Suprapubic skin (tissue), 4 donors: ENCODE measurements at regions not wholly inside any gene's neighbourhood (a gene's known extent, or its start where the extent isn't known, plus 50 kb on each side); places are given as distances from the start of the nearest gene placed in this dataset.

ENCODE experiments used
- DNase-seq, 2 donors: peaks; one replicate each; pipeline ENCODE4 v3.0.0-alpha.2; 2019; ENCODE audit warnings: low spot score in 2 of 2
- H3K27ac ChIP-seq: fragments of 200-600 bp; sonication (generic); one replicate; pipeline ENCODE4 v1.5.1; 2019
- H3K27me3 ChIP-seq: fragments of 200-600 bp; sonication (generic); one replicate; pipeline ENCODE4 v1.5.1; 2019
- H3K36me3 ChIP-seq: fragments of 200-600 bp; sonication (generic); one replicate; pipeline ENCODE4 v1.5.1; 2019
- H3K4me1 ChIP-seq: fragments of 200-600 bp; sonication (generic); one replicate; pipeline ENCODE4 v1.5.1; 2019
- H3K4me3 ChIP-seq: fragments of 200-600 bp; sonication (generic); one replicate; pipeline ENCODE4 v1.5.1; 2019; ENCODE audit warnings: mild to moderate bottlenecking
- H3K9me3 ChIP-seq: fragments of 200-600 bp; sonication (generic); one replicate; pipeline ENCODE4 v1.5.1; 2019
- EP300 ChIP-seq: sonication (generic); formaldehyde crosslinking; IDR thresholded peaks from one replicate; pipeline ENCODE4 v1.6.1; 2017; ENCODE audit warnings: antibody characterized with exemption
- POLR2A ChIP-seq, 2 donors: fragments of 450-650 bp; IDR thresholded peaks; one replicate each; pipeline ENCODE4 v1.6.1; 2017; ENCODE audit warnings: antibody characterized with exemption in 2 of 2, mild to moderate bottlenecking in 2 of 2, moderate library complexity in 2 of 2
- POLR2AphosphoS5 ChIP-seq, 3 donors: sonication (generic); formaldehyde crosslinking; IDR thresholded peaks; one replicate each; pipeline ENCODE4 v1.6.1; 2017; ENCODE audit warnings: antibody characterized with exemption in 3 of 3
- WGBS: methylation state at CpG from one replicate; pipeline ENCODE4 v1.1.5; 2018; 5-methylcytosine and 5-hydroxymethylcytosine counted together
- TF ChIP-seq, protein P1 (sequence below), 2 donors: fragments of 200-600 bp in 1 of 2; fragments of 450-650 bp in 1 of 2; sonication (generic) in 1 of 2; IDR thresholded peaks; one replicate each; pipeline ENCODE4 v1.5.1; 2016 to 2019; ENCODE audit warnings: antibody characterized with exemption in 2 of 2, mild to moderate bottlenecking in 1 of 2, moderate library complexity in 1 of 2

DNA sequence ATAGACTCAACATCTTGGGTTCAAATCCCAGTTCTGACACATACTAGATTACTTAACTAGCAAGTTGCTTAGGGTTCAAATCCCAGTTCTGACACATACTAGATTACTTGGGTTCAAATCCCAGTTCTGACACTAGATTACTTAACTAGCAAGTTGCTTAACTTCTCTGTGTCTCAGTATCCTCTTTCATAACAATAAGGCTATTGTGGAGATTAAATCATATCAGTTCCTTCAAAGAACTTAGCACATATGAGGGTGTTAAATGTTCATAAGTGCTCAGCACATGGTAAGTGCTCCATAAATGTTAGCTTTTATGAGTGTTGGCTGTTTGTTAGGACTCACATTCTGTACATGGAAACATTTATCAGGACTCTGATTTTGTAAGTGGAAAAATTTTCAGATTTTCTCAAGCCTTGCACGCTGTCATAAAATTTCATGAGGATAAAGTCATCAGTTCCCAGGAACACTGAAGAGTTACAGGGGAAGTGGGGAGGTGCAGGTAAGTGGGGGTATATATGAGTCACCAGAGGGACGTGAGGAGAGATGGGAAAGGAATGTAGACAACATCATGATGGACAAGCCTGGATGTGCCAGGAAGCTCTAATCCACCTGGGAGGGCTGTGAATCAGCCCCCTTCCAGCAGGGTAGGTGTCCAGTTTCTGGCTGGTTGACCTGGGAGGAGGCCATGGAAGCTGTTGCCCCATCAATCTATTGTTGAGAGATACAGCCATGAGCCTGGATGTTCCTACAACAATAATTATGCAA, 532.2 kb upstream of the WWC1 start:
- 61% methylated on average over 2 of the region's 2 CpGs for WGBS
- H3K36me3 ChIP-seq, result no peaks in the 10 kb centered on the region
- H3K4me1 ChIP-seq, result no peaks in the 10 kb centered on the region
- H3K4me3 ChIP-seq, result no peak overlapping the region
- DNase-seq, result no peak
- H3K27me3 ChIP-seq, result no peaks in the 10 kb centered on the region
- no peaks in the 10 kb centered on the region for H3K9me3 ChIP-seq
- no peak overlapping the region for H3K27ac ChIP-seq
- TF ChIP-seq POLR2AphosphoS5 (IDR thresholded peaks at IDR 0.05) (no peak), EP300 (no peak), POLR2A (IDR thresholded peaks at IDR 0.05) (no peak)
- TF ChIP-seq, protein P1, sequence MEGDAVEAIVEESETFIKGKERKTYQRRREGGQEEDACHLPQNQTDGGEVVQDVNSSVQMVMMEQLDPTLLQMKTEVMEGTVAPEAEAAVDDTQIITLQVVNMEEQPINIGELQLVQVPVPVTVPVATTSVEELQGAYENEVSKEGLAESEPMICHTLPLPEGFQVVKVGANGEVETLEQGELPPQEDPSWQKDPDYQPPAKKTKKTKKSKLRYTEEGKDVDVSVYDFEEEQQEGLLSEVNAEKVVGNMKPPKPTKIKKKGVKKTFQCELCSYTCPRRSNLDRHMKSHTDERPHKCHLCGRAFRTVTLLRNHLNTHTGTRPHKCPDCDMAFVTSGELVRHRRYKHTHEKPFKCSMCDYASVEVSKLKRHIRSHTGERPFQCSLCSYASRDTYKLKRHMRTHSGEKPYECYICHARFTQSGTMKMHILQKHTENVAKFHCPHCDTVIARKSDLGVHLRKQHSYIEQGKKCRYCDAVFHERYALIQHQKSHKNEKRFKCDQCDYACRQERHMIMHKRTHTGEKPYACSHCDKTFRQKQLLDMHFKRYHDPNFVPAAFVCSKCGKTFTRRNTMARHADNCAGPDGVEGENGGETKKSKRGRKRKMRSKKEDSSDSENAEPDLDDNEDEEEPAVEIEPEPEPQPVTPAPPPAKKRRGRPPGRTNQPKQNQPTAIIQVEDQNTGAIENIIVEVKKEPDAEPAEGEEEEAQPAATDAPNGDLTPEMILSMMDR (IDR thresholded peaks at IDR 0.05), result no peak

DNA sequence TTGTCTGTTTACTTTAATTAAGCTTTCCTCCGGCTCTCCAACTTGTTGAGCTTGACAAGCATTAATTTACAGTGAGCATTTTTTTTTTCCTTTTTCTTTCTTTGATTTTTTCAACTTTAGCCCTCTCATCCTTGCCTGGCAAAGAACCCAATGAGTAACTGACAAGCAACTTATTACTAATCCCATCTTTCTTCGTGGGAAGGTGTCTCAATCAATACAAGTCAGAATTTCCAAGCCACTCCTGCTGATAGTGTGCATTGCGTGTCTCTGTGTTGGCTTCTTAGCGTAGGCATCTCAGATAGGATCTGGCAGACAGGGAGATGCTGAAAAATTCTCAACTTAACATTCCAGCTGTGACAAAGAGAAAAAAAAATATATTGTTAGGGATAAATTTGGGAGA, 527.7 kb upstream of the WWC1 start:
- TF ChIP-seq POLR2AphosphoS5 (IDR thresholded peaks at IDR 0.05) (no peak), POLR2A (IDR thresholded peaks at IDR 0.05) (no peak), EP300 (no peak)
- TF ChIP-seq, protein P1 (IDR thresholded peaks at IDR 0.05), result no peak
- Histone ChIP-seq H3K36me3 (no peaks in the 10 kb centered on the region), H3K27ac (no peak overlapping the region), H3K4me3 (no peak overlapping the region), H3K27me3 (no peaks in the 10 kb centered on the region), H3K9me3 (no peaks in the 10 kb centered on the region), H3K4me1 (no peaks in the 10 kb centered on the region)
- DNase-seq, result no peak
- 70% methylated on average over 4 of the region's 4 CpGs for WGBS

DNA sequence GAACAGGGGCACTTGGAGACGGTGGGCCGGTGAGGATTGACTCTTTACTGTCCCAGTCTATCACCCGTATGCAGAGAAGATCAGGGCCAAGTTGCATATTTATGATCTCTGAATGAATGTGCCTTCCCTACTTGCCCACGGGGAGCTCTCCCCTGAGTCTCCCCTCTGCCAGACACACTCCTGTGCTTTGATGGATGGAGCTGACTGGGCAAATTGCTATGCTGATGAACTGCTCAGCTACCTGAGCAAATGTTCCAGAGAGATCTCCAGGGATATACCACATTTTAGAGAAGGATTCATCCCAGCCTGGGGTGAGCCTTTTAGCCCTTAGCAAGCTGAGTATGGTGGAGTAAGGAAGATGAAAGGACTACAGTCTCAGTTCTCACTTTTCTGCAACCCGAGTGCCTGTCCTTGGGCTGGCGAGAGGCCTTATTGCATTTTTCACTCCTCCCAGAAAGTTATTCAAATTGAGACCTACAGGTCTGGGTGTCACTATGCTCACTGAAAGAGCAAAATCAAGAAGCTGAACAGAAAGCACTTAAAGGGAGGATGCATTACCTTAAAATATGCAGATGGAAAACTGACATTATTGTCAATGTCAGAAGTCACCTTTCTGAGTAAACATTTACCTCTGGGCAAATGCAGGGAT, 526.7 kb upstream of the WWC1 start:
- no peaks in the 10 kb centered on the region for H3K9me3 ChIP-seq
- no peak overlapping the region for H3K4me3 ChIP-seq
- DNase-seq, result no peak
- 68% methylated on average over 6 of the region's 6 CpGs for WGBS
- no peaks in the 10 kb centered on the region for H3K4me1 ChIP-seq
- TF ChIP-seq, protein P1 (IDR thresholded peaks at IDR 0.05), result no peak
- TF ChIP-seq EP300 (no peak), POLR2A (IDR thresholded peaks at IDR 0.05) (no peak), POLR2AphosphoS5 (IDR thresholded peaks at IDR 0.05) (no peak)
- no peak overlapping the region for H3K27ac ChIP-seq
- H3K27me3 ChIP-seq, result no peaks in the 10 kb centered on the region
- no peaks in the 10 kb centered on the region for H3K36me3 ChIP-seq

DNA sequence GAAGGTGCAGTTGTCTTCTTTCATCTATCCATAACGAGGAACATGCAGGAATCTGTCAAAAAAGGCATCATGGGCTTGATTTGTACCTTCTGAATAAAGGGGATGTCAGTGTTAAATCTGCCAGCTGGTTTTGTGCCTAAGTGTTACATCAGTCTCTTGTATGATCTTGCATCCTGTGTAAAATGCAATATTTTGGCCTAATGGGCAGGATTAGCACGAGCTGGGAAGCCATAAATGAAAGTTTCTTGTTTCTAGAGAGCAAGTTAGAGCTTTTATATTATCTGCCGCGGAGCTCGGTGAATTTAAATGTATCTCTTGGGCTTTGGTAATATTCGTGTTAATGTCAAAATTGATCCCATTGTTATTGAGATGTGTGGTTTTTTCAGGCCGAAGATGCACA, 526.1 kb upstream of the WWC1 start:
- TF ChIP-seq POLR2A (IDR thresholded peaks at IDR 0.05), result no peak
- TF ChIP-seq, protein P1 (IDR thresholded peaks at IDR 0.05), result no peak
- TF ChIP-seq POLR2AphosphoS5 (IDR thresholded peaks at IDR 0.05), result no peak
- TF ChIP-seq EP300, result no peak
- H3K36me3 ChIP-seq, result no peaks in the 10 kb centered on the region
- H3K4me3 ChIP-seq, result no peak overlapping the region
- no peak for DNase-seq
- no peaks in the 10 kb centered on the region for H3K9me3 ChIP-seq
- H3K4me1 ChIP-seq, result no peaks in the 10 kb centered on the region
- 71% methylated on average over 7 of the region's 7 CpGs for WGBS
- H3K27me3 ChIP-seq, result no peaks in the 10 kb centered on the region
- H3K27ac ChIP-seq, result no peak overlapping the region

DNA sequence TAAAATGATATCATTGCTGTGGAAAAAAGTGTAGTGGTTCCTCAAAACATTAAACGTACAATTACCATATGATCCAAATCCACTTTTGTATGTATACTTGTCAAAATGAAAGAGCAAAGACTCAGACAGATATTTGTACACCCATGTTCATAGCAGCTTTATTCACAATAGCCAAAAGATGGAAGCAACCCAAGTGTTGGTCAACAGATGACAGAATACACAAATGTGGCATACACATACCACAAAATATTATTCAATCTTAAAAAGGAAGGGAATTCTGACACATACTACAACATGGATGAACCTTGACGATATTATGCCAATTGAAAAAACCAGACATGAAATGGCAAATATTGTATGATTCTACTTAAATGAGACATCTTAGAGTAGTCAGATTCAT, 524.5 kb upstream of the WWC1 start:
- Histone ChIP-seq H3K27me3 (no peaks in the 10 kb centered on the region), H3K27ac (no peak overlapping the region), H3K4me3 (no peak overlapping the region), H3K36me3 (no peaks in the 10 kb centered on the region), H3K4me1 (no peaks in the 10 kb centered on the region), H3K9me3 (no peaks in the 10 kb centered on the region)
- WGBS, result 38% methylated on average over 2 of the region's 2 CpGs
- no peak for DNase-seq
- TF ChIP-seq POLR2AphosphoS5 (IDR thresholded peaks at IDR 0.05), result no peak
- TF ChIP-seq, protein P1 (IDR thresholded peaks at IDR 0.05), result no peak
